HG03135 (cell line): ENCODE measurements at regions not wholly inside any gene's neighbourhood (a gene's known extent, or its start where the extent isn't known, plus 50 kb on each side); places are given as distances from the start of the nearest gene placed in this dataset.

Experiments
- ATAC-seq: cut with Tn5 transposase; IDR thresholded peaks from one replicate; pipeline ENCODE4 v1.9.1; 2021; ENCODE audit warnings: mild to moderate bottlenecking, moderate library complexity; ENCODE audit not compliant: unreplicated experiment

GRCh38 chr5:2196989-2197619 is 314.4 kb upstream of the IRX4 start:
- no peak for ATAC-seq

GRCh38 chr5:2196416-2196815 is 313.7 kb upstream of the IRX4 start:
- ATAC-seq: no peak

GRCh38 chr5:2194949-2195348 is 312.2 kb upstream of the IRX4 start:
- no peak for ATAC-seq

GRCh38 chr5:2194236-2194555 is 311.5 kb upstream of the IRX4 start:
- no peak for ATAC-seq

- no peak for ATAC-seq
Observed at GRCh38 chr5:2193542-2194235, 311.0 kb upstream of the IRX4 start.

GRCh38 chr5:2193142-2193541 is 310.4 kb upstream of the IRX4 start:
- ATAC-seq: no peak

GRCh38 chr5:2192496-2192895 is 309.8 kb upstream of the IRX4 start:
- no peak for ATAC-seq

GRCh38 chr5:2191972-2192371 is 309.2 kb upstream of the IRX4 start:
- no peak for ATAC-seq

GRCh38 chr5:2190549-2190948 is 307.8 kb upstream of the IRX4 start:
- no peak for ATAC-seq

- ATAC-seq: no peak
Observed at GRCh38 chr5:2188661-2189060, 305.9 kb upstream of the IRX4 start.

GRCh38 chr5:2188137-2188536 is 305.4 kb upstream of the IRX4 start:
- no peak for ATAC-seq

GRCh38 chr5:2187687-2188086 is 305.0 kb upstream of the IRX4 start:
- ATAC-seq: no peak

GRCh38 chr5:2187156-2187555 is 304.4 kb upstream of the IRX4 start:
- ATAC-seq: no peak

GRCh38 chr5:2186472-2187015 is 303.8 kb upstream of the IRX4 start:
- no peak for ATAC-seq

GRCh38 chr5:2185646-2186471 is 303.1 kb upstream of the IRX4 start:
- ATAC-seq: no peak

- ATAC-seq: no peak
Observed at GRCh38 chr5:2184563-2185540, 302.1 kb upstream of the IRX4 start.

GRCh38 chr5:2184026-2184366 is 301.3 kb upstream of the IRX4 start:
- ATAC-seq: no peak

GRCh38 chr5:2183154-2184025 is 300.7 kb upstream of the IRX4 start:
- ATAC-seq: no peak

GRCh38 chr5:2182020-2182419 is 299.3 kb upstream of the IRX4 start:
- ATAC-seq: no peak

GRCh38 chr5:2181557-2181956 is 298.8 kb upstream of the IRX4 start:
- no peak for ATAC-seq
